Esophagus squamous epithelium (tissue), 4 donors: ENCODE measurements at regions not wholly inside any gene's neighbourhood (a gene's known extent, or its start where the extent isn't known, plus 50 kb on each side); places are given as distances from the start of the nearest gene placed in this dataset.

Source experiments
- POLR2A ChIP-seq, 4 donors: fragments of 450-650 bp; IDR thresholded peaks; one replicate each; pipeline ENCODE4 v1.6.1; 2017; ENCODE audit warnings: antibody characterized with exemption in 4 of 4, mild to moderate bottlenecking in 4 of 4, moderate library complexity in 3 of 4
- TF ChIP-seq, protein P1 (sequence below), 6 experiments: fragments of 450-650 bp in 4 of 6; fragments of 200-600 bp in 2 of 6; sonication (generic) in 2 of 6; IDR thresholded peaks; one replicate each; pipeline ENCODE4 v1.5.1; 2016 to 2019; ENCODE audit warnings: antibody characterized with exemption in 6 of 6, mild to moderate bottlenecking in 4 of 6, moderate library complexity in 4 of 6

GRCh38 chr3:107106907-107107306, 270.3 kb upstream of the CCDC54 start:
- TF ChIP-seq, protein P1, sequence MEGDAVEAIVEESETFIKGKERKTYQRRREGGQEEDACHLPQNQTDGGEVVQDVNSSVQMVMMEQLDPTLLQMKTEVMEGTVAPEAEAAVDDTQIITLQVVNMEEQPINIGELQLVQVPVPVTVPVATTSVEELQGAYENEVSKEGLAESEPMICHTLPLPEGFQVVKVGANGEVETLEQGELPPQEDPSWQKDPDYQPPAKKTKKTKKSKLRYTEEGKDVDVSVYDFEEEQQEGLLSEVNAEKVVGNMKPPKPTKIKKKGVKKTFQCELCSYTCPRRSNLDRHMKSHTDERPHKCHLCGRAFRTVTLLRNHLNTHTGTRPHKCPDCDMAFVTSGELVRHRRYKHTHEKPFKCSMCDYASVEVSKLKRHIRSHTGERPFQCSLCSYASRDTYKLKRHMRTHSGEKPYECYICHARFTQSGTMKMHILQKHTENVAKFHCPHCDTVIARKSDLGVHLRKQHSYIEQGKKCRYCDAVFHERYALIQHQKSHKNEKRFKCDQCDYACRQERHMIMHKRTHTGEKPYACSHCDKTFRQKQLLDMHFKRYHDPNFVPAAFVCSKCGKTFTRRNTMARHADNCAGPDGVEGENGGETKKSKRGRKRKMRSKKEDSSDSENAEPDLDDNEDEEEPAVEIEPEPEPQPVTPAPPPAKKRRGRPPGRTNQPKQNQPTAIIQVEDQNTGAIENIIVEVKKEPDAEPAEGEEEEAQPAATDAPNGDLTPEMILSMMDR (IDR thresholded peaks at IDR 0.05) = no peak
- no peak for TF ChIP-seq POLR2A (IDR thresholded peaks at IDR 0.05)
